ENCODE measurements at regions not wholly inside any gene's neighbourhood (a gene's known extent, or its start where the extent isn't known, plus 50 kb on each side); places are given as distances from the start of the nearest gene placed in this dataset.

DNA sequence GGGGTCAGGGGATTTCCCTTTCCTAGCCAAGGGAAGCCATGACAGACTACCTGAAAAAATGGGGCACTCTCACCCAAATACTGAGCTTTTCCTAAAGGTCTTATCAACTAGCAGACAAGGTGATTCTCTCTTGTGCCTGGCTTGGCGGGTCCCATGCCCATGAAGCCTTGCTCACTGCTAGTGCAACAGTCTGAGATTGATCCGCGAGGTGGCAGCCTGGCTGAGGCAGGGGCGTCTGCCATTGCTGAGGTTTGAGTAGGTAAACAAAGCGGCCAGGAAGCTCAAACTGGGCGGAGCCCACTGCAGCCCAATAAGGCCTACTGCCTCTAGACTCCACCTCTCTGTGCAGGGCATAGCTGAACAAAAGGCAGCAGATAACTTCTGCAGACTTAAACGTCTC lies 152.6 kb upstream of the PMFBP1 start:
- TF ChIP-seq POLR2A (IDR thresholded peaks at IDR 0.05) = no peak
- TF ChIP-seq, protein P1, sequence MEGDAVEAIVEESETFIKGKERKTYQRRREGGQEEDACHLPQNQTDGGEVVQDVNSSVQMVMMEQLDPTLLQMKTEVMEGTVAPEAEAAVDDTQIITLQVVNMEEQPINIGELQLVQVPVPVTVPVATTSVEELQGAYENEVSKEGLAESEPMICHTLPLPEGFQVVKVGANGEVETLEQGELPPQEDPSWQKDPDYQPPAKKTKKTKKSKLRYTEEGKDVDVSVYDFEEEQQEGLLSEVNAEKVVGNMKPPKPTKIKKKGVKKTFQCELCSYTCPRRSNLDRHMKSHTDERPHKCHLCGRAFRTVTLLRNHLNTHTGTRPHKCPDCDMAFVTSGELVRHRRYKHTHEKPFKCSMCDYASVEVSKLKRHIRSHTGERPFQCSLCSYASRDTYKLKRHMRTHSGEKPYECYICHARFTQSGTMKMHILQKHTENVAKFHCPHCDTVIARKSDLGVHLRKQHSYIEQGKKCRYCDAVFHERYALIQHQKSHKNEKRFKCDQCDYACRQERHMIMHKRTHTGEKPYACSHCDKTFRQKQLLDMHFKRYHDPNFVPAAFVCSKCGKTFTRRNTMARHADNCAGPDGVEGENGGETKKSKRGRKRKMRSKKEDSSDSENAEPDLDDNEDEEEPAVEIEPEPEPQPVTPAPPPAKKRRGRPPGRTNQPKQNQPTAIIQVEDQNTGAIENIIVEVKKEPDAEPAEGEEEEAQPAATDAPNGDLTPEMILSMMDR (IDR thresholded peaks at IDR 0.05 in 8 of 11, conservative IDR thresholded peaks at IDR 0.05 in 3 of 11) = no peak
- TF ChIP-seq POLR2AphosphoS5 (IDR thresholded peaks at IDR 0.05) = no peak
